Stimulated activated CD4-positive, alpha-beta T cell treated with anti-CD3 and anti-CD28 coated beads, Interleukin-1b, Interleukin-23, amount 100 ng/mL, for 24 hours (primary cell): ENCODE measurements at regions not wholly inside any gene's neighbourhood (a gene's known extent, or its start where the extent isn't known, plus 50 kb on each side); places are given as distances from the start of the nearest gene placed in this dataset.

Experiments
- DNase-seq, 4 experiments: peaks; one replicate each; pipeline ENCODE4 v3.0.0-alpha.2; 2020; ENCODE audit warnings: low read depth in 4 of 4, low spot score in 1 of 4

DNA sequence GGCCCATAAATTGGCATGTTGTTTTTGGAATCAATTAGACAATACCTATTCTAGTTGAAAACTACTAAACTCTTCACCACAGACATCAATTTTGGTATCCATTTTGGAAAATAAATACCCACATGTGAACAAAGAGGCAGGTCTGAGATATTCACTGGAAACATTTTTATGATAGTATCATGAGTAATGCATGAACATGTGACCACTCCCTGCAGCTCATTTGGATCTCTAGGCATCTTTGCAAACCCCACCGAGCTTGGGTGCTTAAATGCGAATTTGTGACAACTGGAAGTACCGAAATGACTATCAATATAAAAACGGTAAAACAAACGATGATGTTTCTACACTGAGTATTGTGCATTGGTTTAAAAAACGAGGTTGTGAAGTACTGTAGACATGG, 285.2 kb downstream of the IRF8 start:
- no peak for DNase-seq

GRCh38 chr16:86185089-86185488, 286.1 kb downstream of the IRF8 start:
- DNase-seq, result no peak

DNA sequence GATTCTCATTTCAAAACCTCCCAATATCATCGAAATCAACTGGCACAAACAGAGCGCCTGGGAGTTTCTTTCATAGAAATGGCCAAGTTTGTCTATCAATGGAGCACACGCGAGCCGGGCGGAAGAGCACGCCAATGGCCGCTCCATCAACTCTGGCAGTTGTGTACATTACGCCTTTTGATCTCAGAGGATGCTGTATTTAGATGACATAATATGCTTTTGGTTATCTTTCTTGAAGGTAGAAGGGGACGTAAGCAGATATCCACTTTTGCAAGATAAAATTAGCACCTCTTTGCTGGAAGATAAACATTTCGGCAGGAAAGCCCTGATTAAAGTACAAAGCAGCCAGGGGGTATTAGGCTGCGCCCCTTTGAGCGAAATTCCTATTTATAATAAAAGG, 287.4 kb downstream of the IRF8 start:
- no peak for DNase-seq

DNA sequence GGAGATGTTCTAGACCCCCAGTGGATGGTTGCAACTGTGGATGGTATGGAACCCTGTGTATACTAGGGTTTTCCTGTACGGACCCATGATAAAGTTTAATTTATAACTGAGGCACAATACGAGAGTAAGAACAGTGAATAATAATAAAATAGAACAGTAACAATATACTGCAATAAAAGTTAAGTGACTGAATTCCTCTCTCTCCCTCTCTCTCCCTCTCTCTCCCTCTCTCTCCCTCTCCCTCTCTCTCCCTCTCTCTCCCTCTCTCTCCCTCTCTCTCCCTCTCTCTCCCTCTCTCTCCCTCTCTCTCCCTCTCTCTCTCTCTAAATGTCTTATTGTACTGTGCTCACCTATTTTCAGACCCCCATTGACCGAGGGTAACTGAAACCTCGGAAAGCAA, 291.0 kb downstream of the IRF8 start:
- DNase-seq, result no peak

DNA sequence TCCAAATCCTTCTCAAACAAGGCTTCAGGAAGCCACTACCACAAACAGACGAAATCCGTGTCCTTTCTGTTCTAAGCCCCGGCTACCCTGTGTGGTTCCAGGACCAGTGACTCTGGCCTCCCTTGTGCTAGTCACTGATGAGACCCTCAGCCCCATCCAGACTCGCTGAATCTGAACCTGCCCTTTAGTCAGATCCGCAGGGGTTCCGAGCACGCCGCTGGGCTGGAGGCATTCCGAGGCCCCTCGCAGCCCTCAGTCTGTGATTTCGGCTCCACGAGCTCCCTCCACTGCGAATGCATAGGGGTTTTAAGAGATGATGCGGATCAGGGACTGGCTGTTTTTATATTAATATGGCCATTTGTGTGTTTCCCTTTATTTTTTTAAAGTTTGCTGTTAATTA, 292.7 kb downstream of the IRF8 start:
- DNase-seq, result no peak

DNA sequence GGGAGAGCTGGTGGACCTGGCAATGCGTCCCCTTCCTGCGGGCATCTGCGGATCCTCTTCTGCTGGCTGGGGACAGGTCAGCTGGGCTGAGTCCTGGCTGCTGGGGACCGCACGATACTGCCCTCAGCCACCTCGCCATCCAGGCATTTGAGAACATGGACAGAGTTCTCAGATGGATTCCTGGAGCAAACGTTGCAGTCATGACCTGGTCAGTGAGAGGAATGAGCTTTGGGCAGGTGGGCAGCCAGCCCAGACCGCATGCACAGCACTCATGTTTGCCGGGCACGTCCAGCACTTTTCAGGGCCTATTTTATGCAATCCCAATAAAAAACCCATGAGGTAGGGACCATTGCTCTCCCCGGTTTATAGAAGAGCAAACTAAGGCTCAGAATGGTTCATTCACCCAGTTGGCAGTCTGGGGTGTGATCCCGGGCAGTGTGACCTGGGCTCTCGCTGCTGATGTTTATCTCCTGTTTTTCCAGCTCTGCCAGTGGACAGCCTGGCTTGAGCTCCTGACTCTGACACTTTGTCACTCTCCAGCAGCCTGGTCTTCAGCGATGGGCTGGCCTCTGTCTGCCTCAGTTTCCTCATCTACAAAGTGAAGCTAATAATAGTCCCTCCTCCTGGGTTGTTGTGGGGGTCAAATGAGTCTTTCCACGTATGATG, 294.7 kb downstream of the IRF8 start:
- DNase-seq, result no peak

GRCh38 chr16:86195863-86196630, 297.1 kb downstream of the IRF8 start:
- DNase-seq, result no peak

GRCh38 chr16:86196687-86197391, 297.9 kb downstream of the IRF8 start:
- DNase-seq, result no peak

- DNase-seq, result no peak
These were observed 299.5 kb downstream of the IRF8 start for GRCh38 chr16:86198206-86199118.

- no peak for DNase-seq
These were observed 300.2 kb downstream of the IRF8 start for GRCh38 chr16:86199182-86199581.

- no peak for DNase-seq
These were observed 301.1 kb downstream of the IRF8 start for GRCh38 chr16:86199871-86200695.

DNA sequence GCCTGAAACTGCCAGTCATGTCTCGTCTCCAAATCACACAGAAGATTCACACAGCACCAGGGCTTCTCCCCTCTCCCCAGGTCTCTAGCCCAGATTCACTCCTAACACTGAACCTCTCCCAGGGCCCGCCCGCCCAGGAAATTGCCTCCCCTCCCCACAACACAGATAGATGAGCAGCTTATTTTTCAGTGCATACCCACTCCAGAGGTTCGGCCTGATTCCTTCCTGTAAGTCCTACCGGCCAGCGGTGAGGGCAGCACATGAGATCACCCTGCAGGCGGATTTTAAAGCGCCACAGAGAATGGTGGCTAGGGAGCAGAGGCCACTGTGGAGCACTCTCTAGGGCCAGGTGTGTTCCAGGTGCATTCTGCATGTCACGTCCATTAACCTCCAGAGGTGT, 301.8 kb downstream of the IRF8 start:
- DNase-seq, result no peak

DNA sequence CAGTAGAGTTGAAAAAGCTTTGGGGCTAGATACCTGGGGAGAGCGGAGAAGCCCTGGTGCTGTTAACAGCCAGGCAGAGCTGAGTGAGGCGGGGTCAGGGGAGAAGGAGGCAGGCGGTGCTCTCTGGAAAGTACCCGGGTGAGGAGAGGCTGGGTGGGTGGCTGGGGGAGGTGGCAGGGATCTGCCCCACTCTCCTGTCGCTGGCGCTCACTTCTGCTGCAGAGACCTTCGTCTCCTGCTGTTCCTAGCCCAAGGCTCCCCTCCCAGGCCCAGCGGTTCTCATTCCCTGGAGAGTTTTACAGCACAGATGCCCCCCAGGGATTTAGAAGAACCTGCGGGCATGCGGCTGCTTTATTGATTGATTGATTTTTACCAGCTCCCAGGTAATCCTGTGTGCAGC, 302.8 kb downstream of the IRF8 start:
- no peak for DNase-seq

DNA sequence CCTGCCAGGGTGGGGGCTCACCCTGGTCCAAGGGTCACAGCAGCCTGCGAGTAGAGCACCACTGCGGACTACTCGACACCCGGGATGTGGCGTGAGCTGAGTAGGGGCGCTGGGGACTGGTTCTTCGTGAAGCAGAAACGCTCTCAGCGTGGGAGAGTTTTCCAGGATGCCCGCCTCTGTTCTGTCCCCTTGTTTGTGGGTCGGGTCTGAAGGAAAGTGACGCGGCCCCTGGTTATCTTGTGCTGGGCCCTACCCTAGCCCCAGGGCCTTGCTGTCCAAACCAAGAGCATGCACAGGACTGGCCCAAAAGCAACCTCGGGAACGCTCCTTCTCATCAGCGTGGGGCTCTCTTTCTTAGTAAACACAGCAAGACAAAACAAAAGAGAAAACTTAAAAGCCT, 303.3 kb downstream of the IRF8 start:
- DNase-seq, result no peak

- DNase-seq, result no peak
These were observed 303.9 kb downstream of the IRF8 start for GRCh38 chr16:86202760-86203426.

DNA sequence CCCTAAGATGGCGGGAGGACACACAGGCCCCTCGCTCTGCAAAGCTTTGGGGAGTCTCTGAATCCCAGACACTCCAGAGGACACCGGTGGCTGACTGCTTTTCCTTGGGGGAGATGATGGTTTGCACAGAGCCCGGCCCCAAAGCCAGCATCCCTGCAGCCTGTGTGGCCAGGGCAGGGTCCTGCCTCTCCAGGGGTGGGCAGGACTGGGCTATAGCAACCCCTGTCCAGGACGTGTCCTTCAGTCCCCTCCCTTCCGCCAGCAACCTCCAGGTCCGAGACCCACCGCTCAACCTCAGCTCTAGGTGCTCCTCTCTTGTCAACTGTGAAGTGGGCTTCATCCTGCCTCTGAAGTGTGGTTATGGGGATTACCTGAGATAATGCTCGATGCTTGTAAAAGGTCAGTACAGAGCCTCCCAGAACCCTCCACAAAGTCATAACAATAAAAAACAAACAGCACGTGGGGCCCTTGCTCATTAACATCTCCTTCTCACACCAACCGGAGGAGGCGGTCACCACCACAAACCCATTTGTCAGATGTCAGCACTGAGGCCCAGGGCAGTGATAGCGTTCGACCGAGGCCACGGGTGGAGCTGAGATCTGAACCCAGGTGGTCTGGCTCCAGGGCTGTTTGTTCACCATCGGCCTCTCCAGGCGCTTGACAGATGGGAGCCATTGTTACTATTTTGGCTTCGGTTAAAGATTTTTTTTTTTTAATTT, 304.8 kb downstream of the IRF8 start:
- DNase-seq, result no peak

DNA sequence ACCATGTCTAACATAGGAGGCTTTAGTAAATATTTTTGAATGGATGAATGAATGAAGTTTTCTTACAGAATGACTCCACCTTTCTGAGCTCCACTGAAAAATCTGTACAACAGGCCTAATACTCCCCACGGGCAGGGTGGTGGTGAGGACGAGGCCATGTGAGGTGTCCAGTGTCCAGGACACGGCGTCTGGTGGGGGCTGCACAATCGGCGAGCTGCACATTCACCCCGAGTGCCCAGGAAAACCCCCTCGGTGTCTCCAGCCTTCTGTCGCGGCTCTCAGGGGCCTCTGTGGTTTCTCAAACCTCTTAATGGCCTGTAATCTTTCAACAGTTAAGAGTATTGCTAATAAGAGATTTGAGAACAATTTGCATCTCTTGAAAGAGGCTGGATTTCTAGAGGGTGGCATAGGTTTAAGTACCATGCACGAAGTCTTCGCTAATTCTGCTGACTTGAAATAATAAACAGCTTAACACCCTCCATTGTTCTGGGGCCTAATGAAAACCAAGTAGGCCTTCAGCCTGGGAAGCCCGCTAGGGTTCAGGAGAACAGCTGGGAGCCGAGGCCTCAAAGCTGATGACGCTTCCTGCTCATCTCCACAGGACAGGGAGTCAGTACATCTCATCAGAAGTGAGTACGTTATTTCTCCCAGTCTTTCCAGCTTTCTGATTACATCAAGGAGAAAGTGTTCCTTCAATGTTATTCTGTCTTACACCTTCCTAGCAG, 304.6 kb upstream of the FOXF1 start:
- DNase-seq, result no peak

DNA sequence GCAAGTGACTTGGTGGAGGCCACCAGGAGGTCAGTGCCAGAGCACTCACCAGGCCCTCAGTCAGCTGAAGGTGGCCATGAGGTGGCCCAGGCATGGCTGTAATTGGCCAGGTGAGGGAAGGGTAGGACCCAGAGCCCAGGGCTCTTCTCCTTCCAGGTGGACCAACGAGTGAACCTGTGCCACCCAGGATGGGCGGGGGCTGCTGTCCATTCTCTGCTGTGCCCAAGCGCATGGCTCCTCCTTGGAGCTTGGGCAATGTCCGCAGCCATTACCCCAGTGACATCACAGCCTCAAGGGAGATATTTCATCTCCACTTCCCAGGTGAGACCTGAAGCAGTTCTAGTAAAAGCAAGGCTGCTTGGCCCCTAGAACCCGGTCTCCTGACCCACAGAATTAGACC, 303.0 kb upstream of the FOXF1 start:
- DNase-seq, result no peak

DNA sequence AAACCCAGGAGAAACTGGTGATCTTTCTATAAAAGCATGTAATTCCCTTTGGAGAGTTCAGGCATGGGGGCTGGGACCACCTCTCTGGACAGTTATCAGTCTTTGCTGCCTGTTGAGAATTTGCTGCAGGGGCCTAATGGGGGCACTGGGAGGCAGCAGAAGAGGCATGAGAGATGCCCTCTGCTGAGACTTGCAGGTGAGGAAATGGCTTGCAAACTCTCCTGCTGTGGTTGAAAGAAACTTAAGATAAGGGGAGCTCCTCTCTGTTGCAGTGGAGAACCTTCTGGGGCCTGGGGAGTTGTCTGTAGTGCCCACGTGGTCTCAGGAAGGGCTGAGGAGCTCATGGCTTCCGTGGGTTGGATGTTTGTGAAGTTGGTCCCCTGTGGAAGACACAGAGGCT, 301.1 kb upstream of the FOXF1 start:
- no peak for DNase-seq
